Activated CD4-positive, alpha-beta T cell treated with anti-CD3 and anti-CD28 coated beads, Interleukin-2, amount 10 ng/mL, durations not matched to agents 7 days and 5 days (primary cell): ENCODE measurements at regions not wholly inside any gene's neighbourhood (a gene's known extent, or its start where the extent isn't known, plus 50 kb on each side); places are given as distances from the start of the nearest gene placed in this dataset.

Experiments used
- CTCF ChIA-PET: fragments of 350-600 bp; sonication (Branson Sonifier 250); formaldehyde crosslinking; loops from one replicate; lab custom pipeline; 2021; ENCODE audit warnings: antibody characterized with exemption; lab: Charles Lee
- POLR2A ChIA-PET: fragments of 350-600 bp; sonication (Branson Sonifier 250); formaldehyde crosslinking; loops from one replicate; lab custom pipeline; 2021; ENCODE audit warnings: antibody characterized with exemption; lab: Charles Lee
- DNase-seq: peaks from one replicate; pipeline ENCODE4 v3.0.0-alpha.2; 2020
- H3K27ac Mint-ChIP-seq: one replicate; pipeline ENCODE4 v1.8.0; 2021; ENCODE audit warnings: mild to moderate bottlenecking, moderate library complexity, mixed read lengths
- H3K27me3 Mint-ChIP-seq: one replicate; pipeline ENCODE4 v1.8.0; 2021; ENCODE audit warnings: mixed read lengths
- H3K36me3 Mint-ChIP-seq: one replicate; pipeline ENCODE4 v1.8.0; 2021; ENCODE audit warnings: low read depth, mixed read lengths
- H3K4me1 Mint-ChIP-seq: one replicate; pipeline ENCODE4 v1.8.0; 2021; ENCODE audit warnings: mixed read lengths
- H3K4me3 Mint-ChIP-seq: one replicate; pipeline ENCODE4 v1.8.0; 2021; ENCODE audit warnings: mild to moderate bottlenecking, moderate library complexity, mixed read lengths
- H3K9me3 Mint-ChIP-seq: one replicate; pipeline ENCODE4 v1.8.0; 2021; ENCODE audit warnings: mixed read lengths

GRCh38 chr17:13973960-13974651 is 95.2 kb upstream of the COX10 start:
- Mint-ChIP-seq H3K4me3 (no peak overlapping the region), H3K36me3 (peaks cover 4% of the 10 kb centered on the region), H3K27me3 (no peaks in the 10 kb centered on the region), H3K27ac (no peak overlapping the region), H3K4me1 (peaks cover 4% of the 10 kb centered on the region), H3K9me3 (peaks cover 10% of the 10 kb centered on the region)
- ChIA-PET POLR2A (interaction anchor here (0.6 kb wide), 1 partner anchor 38 kb away, joined by 4 read pairs; no protein-coding TSS in a partner anchor), CTCF (no interaction called here)
- DNase-seq, result no peak

- Mint-ChIP-seq H3K4me1 (peaks cover 4% of the 10 kb centered on the region), H3K4me3 (no peak overlapping the region), H3K27me3 (no peaks in the 10 kb centered on the region), H3K27ac (no peak overlapping the region), H3K9me3 (peaks cover 12% of the 10 kb centered on the region), H3K36me3 (peaks cover 13% of the 10 kb centered on the region)
- ChIA-PET CTCF (no interaction called here), POLR2A (no interaction called here)
- DNase-seq, result no peak
These were observed 91.5 kb upstream of the COX10 start for GRCh38 chr17:13977837-13978236.

GRCh38 chr17:13978478-13978877 is 90.8 kb upstream of the COX10 start:
- peaks cover 12% of the 10 kb centered on the region for H3K9me3 Mint-ChIP-seq
- ChIA-PET CTCF (no interaction called here), POLR2A (no interaction called here)
- no peaks in the 10 kb centered on the region for H3K27me3 Mint-ChIP-seq
- H3K36me3 Mint-ChIP-seq, result peaks cover 13% of the 10 kb centered on the region
- no peak overlapping the region for H3K27ac Mint-ChIP-seq
- no peak overlapping the region for H3K4me3 Mint-ChIP-seq
- H3K4me1 Mint-ChIP-seq, result peaks cover 4% of the 10 kb centered on the region
- DNase-seq, result no peak

GRCh38 chr17:13981881-13982280 is 87.4 kb upstream of the COX10 start:
- ChIA-PET POLR2A (no interaction called here), CTCF (no interaction called here)
- DNase-seq, result no peak
- peaks cover 9% of the 10 kb centered on the region for H3K36me3 Mint-ChIP-seq
- no peaks in the 10 kb centered on the region for H3K27me3 Mint-ChIP-seq
- peaks cover 5% of the 10 kb centered on the region for H3K4me1 Mint-ChIP-seq
- H3K9me3 Mint-ChIP-seq, result peaks cover 10% of the 10 kb centered on the region
- H3K4me3 Mint-ChIP-seq, result no peak overlapping the region
- no peak overlapping the region for H3K27ac Mint-ChIP-seq

GRCh38 chr17:13984956-13985355 is 84.3 kb upstream of the COX10 start:
- no peak overlapping the region for H3K4me3 Mint-ChIP-seq
- no peaks in the 10 kb centered on the region for H3K27me3 Mint-ChIP-seq
- no peak overlapping the region for H3K27ac Mint-ChIP-seq
- no peaks in the 10 kb centered on the region for H3K9me3 Mint-ChIP-seq
- peaks cover 2% of the 10 kb centered on the region for H3K4me1 Mint-ChIP-seq
- no peak for DNase-seq
- POLR2A ChIA-PET, result no interaction called here
- CTCF ChIA-PET, result interaction anchor here (0.7 to 1.0 kb wide), 2 partner anchors 20 to 98 kb away, joined by 3 read pairs; no protein-coding TSS in a partner anchor
- peaks cover 9% of the 10 kb centered on the region for H3K36me3 Mint-ChIP-seq

GRCh38 chr17:13986855-13987254 is 82.4 kb upstream of the COX10 start:
- peaks cover 2% of the 10 kb centered on the region for H3K4me1 Mint-ChIP-seq
- ChIA-PET POLR2A (no interaction called here), CTCF (no interaction called here)
- DNase-seq, result no peak
- no peaks in the 10 kb centered on the region for H3K9me3 Mint-ChIP-seq
- peaks cover 3% of the 10 kb centered on the region for H3K36me3 Mint-ChIP-seq
- no peaks in the 10 kb centered on the region for H3K27me3 Mint-ChIP-seq
- no peak overlapping the region for H3K4me3 Mint-ChIP-seq
- no peak overlapping the region for H3K27ac Mint-ChIP-seq

GRCh38 chr17:13989138-13989537 is 80.2 kb upstream of the COX10 start:
- Mint-ChIP-seq H3K9me3 (no peaks in the 10 kb centered on the region), H3K27ac (no peak overlapping the region), H3K4me1 (peaks cover 2% of the 10 kb centered on the region), H3K27me3 (no peaks in the 10 kb centered on the region), H3K4me3 (no peak overlapping the region), H3K36me3 (no peaks in the 10 kb centered on the region)
- ChIA-PET CTCF (interaction anchor here (1.0 kb wide), 1 partner anchor 58 kb away, joined by 3 read pairs; no protein-coding TSS in a partner anchor), POLR2A (interaction anchor here (0.7 kb wide), 1 partner anchor 307 kb away, joined by 3 read pairs; no protein-coding TSS in a partner anchor)
- no peak for DNase-seq

GRCh38 chr17:13993106-13993505 is 76.2 kb upstream of the COX10 start:
- POLR2A ChIA-PET, result no interaction called here
- no peak overlapping the region for H3K27ac Mint-ChIP-seq
- CTCF ChIA-PET, result no interaction called here
- H3K9me3 Mint-ChIP-seq, result no peaks in the 10 kb centered on the region
- H3K4me3 Mint-ChIP-seq, result no peak overlapping the region
- no peak for DNase-seq
- H3K27me3 Mint-ChIP-seq, result no peaks in the 10 kb centered on the region
- no peaks in the 10 kb centered on the region for H3K36me3 Mint-ChIP-seq
- H3K4me1 Mint-ChIP-seq, result no peaks in the 10 kb centered on the region

GRCh38 chr17:13994050-13994449 is 75.3 kb upstream of the COX10 start:
- no peak overlapping the region for H3K27ac Mint-ChIP-seq
- CTCF ChIA-PET, result no interaction called here
- no peak overlapping the region for H3K4me3 Mint-ChIP-seq

GRCh38 chr17:13995856-13996271 is 73.4 kb upstream of the COX10 start:
- CTCF ChIA-PET, result no interaction called here
- H3K9me3 Mint-ChIP-seq, result peaks cover 5% of the 10 kb centered on the region
- DNase-seq, result no peak
- POLR2A ChIA-PET, result no interaction called here
- H3K27ac Mint-ChIP-seq, result no peak overlapping the region
- no peaks in the 10 kb centered on the region for H3K4me1 Mint-ChIP-seq
- no peak overlapping the region for H3K4me3 Mint-ChIP-seq
- peaks cover 7% of the 10 kb centered on the region for H3K36me3 Mint-ChIP-seq
- no peaks in the 10 kb centered on the region for H3K27me3 Mint-ChIP-seq

More at GRCh38 chr17:13994050-13994449, 75.3 kb upstream of the COX10 start:
- Mint-ChIP-seq H3K4me1 (no peaks in the 10 kb centered on the region), H3K27me3 (no peaks in the 10 kb centered on the region), H3K36me3 (no peaks in the 10 kb centered on the region), H3K9me3 (no peaks in the 10 kb centered on the region)
- POLR2A ChIA-PET, result no interaction called here
- no peak for DNase-seq

GRCh38 chr17:13996276-13996675 is 73.0 kb upstream of the COX10 start:
- Mint-ChIP-seq H3K4me3 (no peak overlapping the region), H3K27me3 (no peaks in the 10 kb centered on the region), H3K4me1 (no peaks in the 10 kb centered on the region), H3K9me3 (peaks cover 7% of the 10 kb centered on the region), H3K36me3 (peaks cover 10% of the 10 kb centered on the region), H3K27ac (no peak overlapping the region)
- POLR2A ChIA-PET, result no interaction called here
- no peak for DNase-seq
- CTCF ChIA-PET, result no interaction called here

GRCh38 chr17:13996748-13997147 is 72.6 kb upstream of the COX10 start:
- H3K27me3 Mint-ChIP-seq, result no peaks in the 10 kb centered on the region
- H3K27ac Mint-ChIP-seq, result no peak overlapping the region
- H3K4me3 Mint-ChIP-seq, result no peak overlapping the region
- ChIA-PET CTCF (no interaction called here), POLR2A (no interaction called here)
- H3K9me3 Mint-ChIP-seq, result peaks cover 7% of the 10 kb centered on the region
- no peaks in the 10 kb centered on the region for H3K4me1 Mint-ChIP-seq
- peaks cover 10% of the 10 kb centered on the region for H3K36me3 Mint-ChIP-seq
- DNase-seq, result no peak

GRCh38 chr17:14004927-14005620 is 64.2 kb upstream of the COX10 start:
- Mint-ChIP-seq H3K27ac (no peak overlapping the region), H3K27me3 (no peaks in the 10 kb centered on the region), H3K4me3 (no peak overlapping the region), H3K36me3 (peaks cover 12% of the 10 kb centered on the region), H3K9me3 (peaks cover 7% of the 10 kb centered on the region), H3K4me1 (no peaks in the 10 kb centered on the region)
- no peak for DNase-seq
- POLR2A ChIA-PET, result no interaction called here
- CTCF ChIA-PET, result interaction anchor here (0.7 kb wide), 1 partner anchor 20 kb away, joined by 3 read pairs; no protein-coding TSS in a partner anchor
